AG10803 (cell line): ENCODE measurements at regions not wholly inside any gene's neighbourhood (a gene's known extent, or its start where the extent isn't known, plus 50 kb on each side); places are given as distances from the start of the nearest gene placed in this dataset.
"Not testable (repeated sequence)": the region's sequence is repeated elsewhere in the genome, so short reads cannot be mapped to it uniquely, and the experiment has no call there.

ENCODE experiments used
- DNase-seq: peaks from one replicate; pipeline ENCODE4 v3.0.0; 2010; ENCODE audit warnings: low read depth
- H3K4me3 ChIP-seq: 2 replicates; pipeline ENCODE4 v1.5.1; 2011; ENCODE audit warnings: mild to moderate bottlenecking, low read length, control low read depth
- TF ChIP-seq, protein P1 (sequence below): conservative IDR thresholded peaks from 2 replicates; pipeline ENCODE4 v1.5.1; 2011; ENCODE audit warnings: mild to moderate bottlenecking, low read length, control low read depth, inconsistent platforms

DNA sequence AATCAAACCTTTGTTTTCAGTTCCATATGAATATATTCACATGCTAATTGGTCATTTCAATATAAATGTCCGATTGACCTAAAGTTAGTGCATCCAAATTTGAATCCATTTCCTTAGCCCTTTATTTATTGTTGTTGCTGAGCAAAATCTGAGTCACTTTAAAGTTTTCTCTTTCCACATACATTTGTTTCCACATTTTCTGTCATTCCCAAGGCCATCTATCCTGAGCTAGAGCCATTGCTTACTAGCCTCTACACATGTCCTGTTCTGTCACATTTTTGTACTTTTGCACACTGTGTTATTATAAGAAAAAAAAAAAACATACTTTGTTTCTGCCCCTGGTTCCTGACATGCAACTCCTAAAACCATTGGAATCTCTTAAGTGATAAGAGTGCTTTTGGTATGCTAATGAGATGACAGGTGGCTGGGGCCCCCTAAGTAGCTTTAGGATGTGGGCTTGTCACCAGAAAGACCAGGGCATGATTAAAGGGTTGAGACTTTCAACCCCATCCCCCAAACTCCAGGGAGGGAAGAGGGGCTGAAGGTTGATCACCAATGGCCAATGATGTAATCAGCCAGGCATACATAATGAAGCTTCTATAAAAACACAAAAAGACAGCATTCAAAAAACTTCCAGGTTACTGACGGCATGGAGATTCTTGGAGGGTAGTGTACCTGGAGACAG lies 353.3 kb upstream of the MAGEB16 start:
- DNase-seq, result no peak
- TF ChIP-seq, protein P1, sequence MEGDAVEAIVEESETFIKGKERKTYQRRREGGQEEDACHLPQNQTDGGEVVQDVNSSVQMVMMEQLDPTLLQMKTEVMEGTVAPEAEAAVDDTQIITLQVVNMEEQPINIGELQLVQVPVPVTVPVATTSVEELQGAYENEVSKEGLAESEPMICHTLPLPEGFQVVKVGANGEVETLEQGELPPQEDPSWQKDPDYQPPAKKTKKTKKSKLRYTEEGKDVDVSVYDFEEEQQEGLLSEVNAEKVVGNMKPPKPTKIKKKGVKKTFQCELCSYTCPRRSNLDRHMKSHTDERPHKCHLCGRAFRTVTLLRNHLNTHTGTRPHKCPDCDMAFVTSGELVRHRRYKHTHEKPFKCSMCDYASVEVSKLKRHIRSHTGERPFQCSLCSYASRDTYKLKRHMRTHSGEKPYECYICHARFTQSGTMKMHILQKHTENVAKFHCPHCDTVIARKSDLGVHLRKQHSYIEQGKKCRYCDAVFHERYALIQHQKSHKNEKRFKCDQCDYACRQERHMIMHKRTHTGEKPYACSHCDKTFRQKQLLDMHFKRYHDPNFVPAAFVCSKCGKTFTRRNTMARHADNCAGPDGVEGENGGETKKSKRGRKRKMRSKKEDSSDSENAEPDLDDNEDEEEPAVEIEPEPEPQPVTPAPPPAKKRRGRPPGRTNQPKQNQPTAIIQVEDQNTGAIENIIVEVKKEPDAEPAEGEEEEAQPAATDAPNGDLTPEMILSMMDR, result no peak
- no peak overlapping the region for H3K4me3 ChIP-seq

DNA sequence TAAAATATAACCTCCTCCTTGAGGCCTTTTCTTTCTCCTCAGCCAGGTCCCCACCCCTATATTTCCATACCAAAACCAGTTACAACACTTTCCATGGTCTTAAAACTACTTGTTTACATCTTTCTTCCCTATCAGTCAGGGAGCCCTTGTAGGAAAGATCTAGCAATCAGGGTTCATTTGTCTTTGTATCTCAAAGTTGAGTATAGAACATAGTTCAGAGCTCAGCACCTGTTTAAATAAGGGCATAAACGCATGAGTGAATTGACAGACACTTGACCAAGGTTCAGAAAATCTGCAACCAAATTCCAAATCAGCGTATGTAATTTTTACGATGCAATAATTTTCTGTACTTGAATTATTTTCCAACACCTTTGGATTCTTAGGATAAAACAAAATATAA lies 352.2 kb upstream of the MAGEB16 start:
- H3K4me3 ChIP-seq, result no peak overlapping the region
- DNase-seq, result no peak
- TF ChIP-seq, protein P1, result no peak

DNA sequence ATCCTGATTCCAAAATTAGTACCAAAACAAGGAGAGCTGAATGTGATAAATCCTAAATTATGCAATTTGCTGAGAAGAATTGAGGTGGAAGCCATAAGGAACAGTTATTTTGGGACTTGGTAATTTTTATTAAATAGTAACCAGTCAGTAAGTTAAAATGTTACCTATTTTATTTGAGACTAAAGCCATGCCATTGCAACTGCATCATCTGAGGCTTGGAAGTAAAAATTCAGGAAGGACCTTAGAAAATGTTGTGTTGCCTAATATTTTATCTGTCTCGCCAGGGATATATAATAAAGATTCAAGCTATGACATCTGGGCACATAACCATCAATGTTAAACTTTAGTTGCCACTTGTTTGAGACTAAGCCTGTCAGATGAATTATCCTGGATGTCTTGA lies 341.3 kb upstream of the MAGEB16 start:
- no peak for DNase-seq
- H3K4me3 ChIP-seq, result no peak overlapping the region
- TF ChIP-seq, protein P1, result no peak

DNA sequence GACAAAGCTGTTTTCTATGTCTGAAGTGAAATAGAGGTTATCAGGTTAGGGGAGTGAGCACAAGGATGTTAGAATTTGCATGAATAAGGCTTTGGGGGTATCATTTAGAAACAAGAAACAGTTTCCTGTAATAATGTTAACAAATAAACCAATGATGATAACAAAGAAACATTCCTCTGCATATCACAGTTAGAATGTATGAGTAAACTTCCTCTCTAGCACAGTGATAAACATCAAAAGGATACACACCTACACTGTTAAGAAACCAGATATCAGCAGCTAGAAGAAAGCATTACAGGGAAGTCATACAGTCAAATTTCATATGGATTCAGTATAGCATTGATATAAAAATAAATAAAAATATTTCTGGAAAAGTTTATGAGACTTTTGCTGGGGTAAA lies 340.0 kb upstream of the MAGEB16 start:
- TF ChIP-seq, protein P1, result no peak
- DNase-seq, result no peak
- H3K4me3 ChIP-seq, result no peak overlapping the region

DNA sequence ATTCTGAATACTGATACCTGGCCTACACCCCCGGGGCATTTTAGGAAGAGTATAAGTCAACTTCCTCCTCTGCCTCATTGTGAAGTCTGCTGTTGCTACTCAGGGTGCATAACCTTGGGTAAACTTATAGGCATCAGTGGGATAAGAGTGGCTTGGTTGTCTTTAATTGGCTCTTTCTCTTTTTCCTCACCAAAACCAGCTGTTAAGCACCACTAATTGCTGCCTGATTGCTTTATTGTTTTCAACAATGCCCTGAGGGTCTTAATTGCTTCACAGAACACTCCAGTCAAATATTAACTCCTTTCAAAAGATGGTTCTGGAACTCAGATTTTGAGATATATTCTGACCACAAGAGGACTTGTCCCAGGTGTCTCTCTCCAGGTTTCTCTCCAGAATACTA lies 337.0 kb upstream of the MAGEB16 start:
- no peak overlapping the region for H3K4me3 ChIP-seq
- no peak for DNase-seq
- TF ChIP-seq, protein P1, result no peak

DNA sequence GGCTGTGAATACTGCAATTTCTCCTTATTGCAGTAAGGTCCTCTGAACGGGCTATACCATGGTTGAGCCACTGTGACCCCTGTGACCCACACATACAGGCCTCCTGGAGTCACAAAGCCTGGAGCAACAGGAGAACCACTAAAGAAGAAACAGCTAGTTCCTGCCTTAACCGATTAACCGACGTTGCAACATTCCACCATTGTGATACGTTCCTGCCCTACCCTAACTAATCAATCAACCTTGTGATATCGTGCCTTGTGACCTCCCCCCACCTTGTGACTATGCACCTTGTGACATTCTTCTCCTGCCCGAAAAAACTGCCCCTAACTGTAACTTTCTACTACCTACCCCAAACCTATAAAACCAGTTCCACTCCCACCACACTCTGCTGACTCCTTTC lies 301.5 kb upstream of the MAGEB16 start:
- DNase-seq, H3K4me3 ChIP-seq: not testable (repeated sequence)

DNA sequence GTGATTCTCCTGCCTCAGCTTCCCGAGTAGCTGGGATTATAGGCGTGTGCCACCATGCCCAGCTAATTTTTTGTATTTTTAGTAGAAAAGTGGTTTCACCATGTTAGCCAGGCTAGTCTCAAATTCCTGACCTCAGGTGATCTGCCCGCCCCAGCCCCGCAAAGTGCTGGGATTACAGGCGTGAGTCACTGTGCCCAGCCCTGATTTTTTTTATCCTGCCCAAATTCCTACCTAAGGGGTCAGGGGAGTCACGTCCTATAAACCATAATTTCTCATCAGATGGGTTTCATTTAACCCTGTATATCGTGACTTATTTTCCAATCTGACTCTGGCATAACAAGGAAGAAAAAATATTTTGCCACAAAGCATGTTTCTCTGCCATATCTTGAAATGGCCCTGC lies 300.7 kb upstream of the MAGEB16 start:
- H3K4me3 ChIP-seq, DNase-seq: not testable (repeated sequence)

DNA sequence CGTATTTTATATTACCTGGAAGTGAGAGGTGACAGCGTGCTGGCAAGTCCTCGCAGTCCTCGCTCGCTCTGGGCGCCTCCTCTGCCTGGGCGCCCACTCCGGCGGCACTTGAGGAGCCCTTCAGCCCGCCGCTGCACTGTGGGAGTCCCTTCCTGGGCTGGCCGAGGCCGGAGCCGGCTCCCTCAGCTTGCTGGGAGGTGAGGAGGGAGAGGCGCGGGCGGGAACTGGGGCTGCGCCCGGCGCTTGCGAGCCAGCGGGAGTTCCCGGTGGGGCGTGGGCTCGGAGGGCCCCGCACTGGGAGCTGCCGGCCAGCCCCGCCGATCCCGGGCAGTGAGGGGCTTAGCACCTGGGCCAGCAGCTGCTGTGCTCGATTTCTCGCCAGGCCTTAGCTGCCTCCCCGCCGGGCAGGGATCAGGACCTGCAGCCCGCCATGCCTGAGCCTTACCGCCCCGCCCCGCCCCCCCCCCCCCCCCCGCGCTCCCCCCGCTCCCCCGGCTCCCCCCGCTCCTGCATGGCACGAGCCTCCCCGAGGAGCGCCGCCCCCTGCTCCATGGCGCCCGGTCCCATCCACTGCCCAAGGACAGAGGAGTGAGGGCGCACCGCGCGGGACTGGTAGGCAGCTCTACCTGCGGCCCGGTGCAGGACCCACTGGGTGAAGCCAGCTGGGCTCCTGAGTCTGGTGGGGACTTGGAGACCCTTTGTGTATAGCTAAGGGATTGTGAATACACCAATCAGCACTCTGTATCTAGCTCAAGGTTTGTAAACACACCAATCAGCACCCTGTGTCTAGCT lies 298.9 kb upstream of the MAGEB16 start:
- no peak overlapping the region for H3K4me3 ChIP-seq
- TF ChIP-seq, protein P1, result no peak
- no peak for DNase-seq
